GM18520 (cell line): ENCODE measurements at regions not wholly inside any gene's neighbourhood (a gene's known extent, or its start where the extent isn't known, plus 50 kb on each side); places are given as distances from the start of the nearest gene placed in this dataset.

Source experiments
- ATAC-seq: cut with Tn5 transposase; IDR thresholded peaks from one replicate; pipeline ENCODE4 v1.9.1; 2021; ENCODE audit not compliant: unreplicated experiment

GRCh38 chr2:220932041-220932440 lies 640.1 kb downstream of the EPHA4 start:
- no peak for ATAC-seq

GRCh38 chr2:220935789-220936321 lies 636.2 kb downstream of the EPHA4 start:
- peak; percentile 85 for ATAC-seq

GRCh38 chr2:220936641-220937197 lies 635.4 kb downstream of the EPHA4 start:
- no peak for ATAC-seq

- no peak for ATAC-seq
These were observed 634.9 kb downstream of the EPHA4 start for GRCh38 chr2:220937245-220937644.

- ATAC-seq: no peak
These were observed 631.5 kb downstream of the EPHA4 start for GRCh38 chr2:220940646-220941045.

- no peak for ATAC-seq
These were observed 630.4 kb downstream of the EPHA4 start for GRCh38 chr2:220941683-220942082.

- no peak for ATAC-seq
These were observed 625.6 kb downstream of the EPHA4 start for GRCh38 chr2:220946552-220946951.

- no peak for ATAC-seq
These were observed 623.5 kb downstream of the EPHA4 start for GRCh38 chr2:220948579-220948978.

- ATAC-seq: no peak
These were observed 622.6 kb downstream of the EPHA4 start for GRCh38 chr2:220949466-220949865.

GRCh38 chr2:220955776-220956175 lies 616.3 kb downstream of the EPHA4 start:
- no peak for ATAC-seq

- ATAC-seq: no peak
These were observed 615.7 kb downstream of the EPHA4 start for GRCh38 chr2:220956429-220956828.

GRCh38 chr2:220959391-220959802 lies 612.7 kb downstream of the EPHA4 start:
- ATAC-seq: no peak

- ATAC-seq: no peak
These were observed 610.8 kb downstream of the EPHA4 start for GRCh38 chr2:220961143-220961860.

- no peak for ATAC-seq
These were observed 609.5 kb downstream of the EPHA4 start for GRCh38 chr2:220962556-220962955.

GRCh38 chr2:220963076-220963475 lies 609.0 kb downstream of the EPHA4 start:
- no peak for ATAC-seq

GRCh38 chr2:220963930-220964329 lies 608.2 kb downstream of the EPHA4 start:
- no peak for ATAC-seq

GRCh38 chr2:220966636-220967035 lies 605.5 kb downstream of the EPHA4 start:
- ATAC-seq: no peak

- ATAC-seq: no peak
These were observed 602.8 kb downstream of the EPHA4 start for GRCh38 chr2:220969348-220969747.

- no peak for ATAC-seq
These were observed 591.0 kb downstream of the EPHA4 start for GRCh38 chr2:220980966-220981675.

GRCh38 chr2:220981926-220982325 lies 590.2 kb downstream of the EPHA4 start:
- no peak for ATAC-seq

GRCh38 chr2:220985561-220985960 lies 586.5 kb downstream of the EPHA4 start:
- no peak for ATAC-seq

- no peak for ATAC-seq
These were observed 584.3 kb downstream of the EPHA4 start for GRCh38 chr2:220987839-220988238.
